ENCODE measurements at regions not wholly inside any gene's neighbourhood (a gene's known extent, or its start where the extent isn't known, plus 50 kb on each side); places are given as distances from the start of the nearest gene placed in this dataset.

DNA sequence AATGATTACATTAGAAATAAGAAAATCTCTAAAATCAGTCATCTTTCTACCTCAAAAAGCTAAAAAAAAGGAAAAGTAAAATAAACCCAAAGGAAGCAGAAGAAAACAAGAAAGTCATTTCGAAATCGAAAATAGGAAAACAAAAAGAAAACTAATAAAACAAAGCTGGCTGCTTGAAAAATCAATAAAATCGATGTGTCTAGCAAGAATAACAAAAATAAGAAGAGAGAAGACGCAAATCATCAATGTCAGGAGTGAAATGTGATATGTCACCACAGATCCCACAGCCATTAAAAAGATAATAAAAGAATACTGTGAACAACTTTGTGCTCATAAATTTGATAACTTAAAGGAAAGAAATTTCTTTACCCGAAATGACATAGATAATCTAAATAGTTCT is 218.1 kb upstream of the S1PR3 start:
- TF ChIP-seq, protein P1, sequence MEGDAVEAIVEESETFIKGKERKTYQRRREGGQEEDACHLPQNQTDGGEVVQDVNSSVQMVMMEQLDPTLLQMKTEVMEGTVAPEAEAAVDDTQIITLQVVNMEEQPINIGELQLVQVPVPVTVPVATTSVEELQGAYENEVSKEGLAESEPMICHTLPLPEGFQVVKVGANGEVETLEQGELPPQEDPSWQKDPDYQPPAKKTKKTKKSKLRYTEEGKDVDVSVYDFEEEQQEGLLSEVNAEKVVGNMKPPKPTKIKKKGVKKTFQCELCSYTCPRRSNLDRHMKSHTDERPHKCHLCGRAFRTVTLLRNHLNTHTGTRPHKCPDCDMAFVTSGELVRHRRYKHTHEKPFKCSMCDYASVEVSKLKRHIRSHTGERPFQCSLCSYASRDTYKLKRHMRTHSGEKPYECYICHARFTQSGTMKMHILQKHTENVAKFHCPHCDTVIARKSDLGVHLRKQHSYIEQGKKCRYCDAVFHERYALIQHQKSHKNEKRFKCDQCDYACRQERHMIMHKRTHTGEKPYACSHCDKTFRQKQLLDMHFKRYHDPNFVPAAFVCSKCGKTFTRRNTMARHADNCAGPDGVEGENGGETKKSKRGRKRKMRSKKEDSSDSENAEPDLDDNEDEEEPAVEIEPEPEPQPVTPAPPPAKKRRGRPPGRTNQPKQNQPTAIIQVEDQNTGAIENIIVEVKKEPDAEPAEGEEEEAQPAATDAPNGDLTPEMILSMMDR (IDR thresholded peaks at IDR 0.05; ENCODE audit: low read depth, low read length), result no peak
- no peak for TF ChIP-seq EZH2phosphoT487 (IDR thresholded peaks at IDR 0.05; ENCODE audit: low read depth)
